PFSK-1 (cell line): ENCODE measurements at regions not wholly inside any gene's neighbourhood (a gene's known extent, or its start where the extent isn't known, plus 50 kb on each side); places are given as distances from the start of the nearest gene placed in this dataset.

Experiments
- FOXP2 ChIP-seq: optimal IDR thresholded peaks from 2 replicates; pipeline ENCODE3; 2011; ENCODE audit warnings: borderline replicate concordance, control low read depth, inconsistent platforms; ENCODE audit not compliant: insufficient read depth; ENCODE audit errors: extremely low read length, extremely low read depth
- POLR2AphosphoS5 ChIP-seq: IDR thresholded peaks from 2 replicates; pipeline ENCODE4 v1.6.1; 2012; ENCODE audit warnings: low read depth, mild to moderate bottlenecking, control low read depth, low read length, moderate library complexity
- SIN3A ChIP-seq: IDR thresholded peaks from 2 replicates; pipeline ENCODE4 v1.6.1; 2012; ENCODE audit warnings: mild to moderate bottlenecking, low read length, moderate library complexity, borderline replicate concordance; ENCODE audit not compliant: insufficient read depth
- TAF1 ChIP-seq: IDR thresholded peaks from 2 replicates; pipeline ENCODE4 v1.6.1; 2012; ENCODE audit warnings: low read length, control low read depth, borderline replicate concordance; ENCODE audit not compliant: insufficient read depth
- TF ChIP-seq, protein P1 (sequence below), 2 experiments: IDR thresholded peaks; 2 replicates each; pipeline versions ENCODE4 v1.6.1 to v1.8.0; 2011 to 2012; ENCODE audit warnings: low read depth in 2 of 2, low read length in 2 of 2, control low read depth in 1 of 2, inconsistent platforms in 1 of 2, mild to moderate bottlenecking in 1 of 2, moderate library complexity in 1 of 2; ENCODE audit not compliant: insufficient read depth in 1 of 2

DNA sequence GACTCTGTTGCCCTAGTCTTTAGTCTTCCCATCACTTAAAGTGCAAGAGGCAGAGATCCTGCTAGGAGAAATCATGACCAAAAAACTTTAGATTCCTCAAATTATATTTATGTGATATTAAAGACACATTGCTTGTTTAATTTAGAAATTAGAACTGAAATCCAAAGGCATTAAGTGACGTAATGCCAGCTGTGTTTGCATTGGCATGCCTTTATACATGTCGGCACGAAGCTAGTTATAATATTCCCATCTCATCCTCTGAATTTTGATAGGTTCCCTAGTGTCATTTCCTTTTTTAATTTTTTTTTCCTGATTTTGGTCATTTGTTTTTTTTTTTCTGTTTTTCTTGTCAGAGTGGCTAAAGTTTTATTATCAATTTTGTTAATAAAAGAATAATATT lies 203.5 kb upstream of the ZBTB20 start:
- no peak for TF ChIP-seq POLR2AphosphoS5
- TF ChIP-seq FOXP2 = no peak
- TF ChIP-seq TAF1 = no peak
- TF ChIP-seq, protein P1, sequence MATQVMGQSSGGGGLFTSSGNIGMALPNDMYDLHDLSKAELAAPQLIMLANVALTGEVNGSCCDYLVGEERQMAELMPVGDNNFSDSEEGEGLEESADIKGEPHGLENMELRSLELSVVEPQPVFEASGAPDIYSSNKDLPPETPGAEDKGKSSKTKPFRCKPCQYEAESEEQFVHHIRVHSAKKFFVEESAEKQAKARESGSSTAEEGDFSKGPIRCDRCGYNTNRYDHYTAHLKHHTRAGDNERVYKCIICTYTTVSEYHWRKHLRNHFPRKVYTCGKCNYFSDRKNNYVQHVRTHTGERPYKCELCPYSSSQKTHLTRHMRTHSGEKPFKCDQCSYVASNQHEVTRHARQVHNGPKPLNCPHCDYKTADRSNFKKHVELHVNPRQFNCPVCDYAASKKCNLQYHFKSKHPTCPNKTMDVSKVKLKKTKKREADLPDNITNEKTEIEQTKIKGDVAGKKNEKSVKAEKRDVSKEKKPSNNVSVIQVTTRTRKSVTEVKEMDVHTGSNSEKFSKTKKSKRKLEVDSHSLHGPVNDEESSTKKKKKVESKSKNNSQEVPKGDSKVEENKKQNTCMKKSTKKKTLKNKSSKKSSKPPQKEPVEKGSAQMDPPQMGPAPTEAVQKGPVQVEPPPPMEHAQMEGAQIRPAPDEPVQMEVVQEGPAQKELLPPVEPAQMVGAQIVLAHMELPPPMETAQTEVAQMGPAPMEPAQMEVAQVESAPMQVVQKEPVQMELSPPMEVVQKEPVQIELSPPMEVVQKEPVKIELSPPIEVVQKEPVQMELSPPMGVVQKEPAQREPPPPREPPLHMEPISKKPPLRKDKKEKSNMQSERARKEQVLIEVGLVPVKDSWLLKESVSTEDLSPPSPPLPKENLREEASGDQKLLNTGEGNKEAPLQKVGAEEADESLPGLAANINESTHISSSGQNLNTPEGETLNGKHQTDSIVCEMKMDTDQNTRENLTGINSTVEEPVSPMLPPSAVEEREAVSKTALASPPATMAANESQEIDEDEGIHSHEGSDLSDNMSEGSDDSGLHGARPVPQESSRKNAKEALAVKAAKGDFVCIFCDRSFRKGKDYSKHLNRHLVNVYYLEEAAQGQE (IDR thresholded peaks at IDR 0.05; ENCODE audit: insufficient read depth in 1 of 2, low read depth in 2 of 2, low read length in 2 of 2) = no peak
- no peak for TF ChIP-seq SIN3A
